ENCODE measurements at regions not wholly inside any gene's neighbourhood (a gene's known extent, or its start where the extent isn't known, plus 50 kb on each side); places are given as distances from the start of the nearest gene placed in this dataset.

DNA sequence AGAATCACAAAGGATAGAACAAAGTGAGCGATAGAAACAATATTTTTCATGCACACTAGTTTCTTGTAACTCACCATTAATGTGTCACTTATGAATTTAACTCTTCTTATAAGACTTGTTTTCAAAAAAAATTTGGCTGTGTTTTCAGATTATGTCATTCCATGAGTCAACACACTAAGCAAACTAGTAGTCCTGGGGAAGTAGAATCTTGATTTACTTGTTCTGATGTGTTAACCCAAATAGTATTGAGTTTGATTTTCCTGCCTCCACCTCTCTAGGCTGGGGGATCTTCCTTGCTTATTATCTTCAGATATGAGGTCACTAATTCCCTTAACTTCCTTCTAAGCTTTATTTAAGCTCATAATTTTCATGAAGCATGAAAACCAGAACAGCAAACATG, 151.0 kb upstream of the SEL1L start:
- no peaks in the 10 kb centered on the region for H3K27me3 ChIP-seq
- intact Hi-C loops (cut with DNase I): no loop called here
- no peaks in the 10 kb centered on the region for H3K4me1 ChIP-seq
- no peak overlapping the region for H3K27ac ChIP-seq
- DNase-seq (ENCODE audit: extremely low spot score in 2 of 2): no peak
- TF ChIP-seq, protein P1, sequence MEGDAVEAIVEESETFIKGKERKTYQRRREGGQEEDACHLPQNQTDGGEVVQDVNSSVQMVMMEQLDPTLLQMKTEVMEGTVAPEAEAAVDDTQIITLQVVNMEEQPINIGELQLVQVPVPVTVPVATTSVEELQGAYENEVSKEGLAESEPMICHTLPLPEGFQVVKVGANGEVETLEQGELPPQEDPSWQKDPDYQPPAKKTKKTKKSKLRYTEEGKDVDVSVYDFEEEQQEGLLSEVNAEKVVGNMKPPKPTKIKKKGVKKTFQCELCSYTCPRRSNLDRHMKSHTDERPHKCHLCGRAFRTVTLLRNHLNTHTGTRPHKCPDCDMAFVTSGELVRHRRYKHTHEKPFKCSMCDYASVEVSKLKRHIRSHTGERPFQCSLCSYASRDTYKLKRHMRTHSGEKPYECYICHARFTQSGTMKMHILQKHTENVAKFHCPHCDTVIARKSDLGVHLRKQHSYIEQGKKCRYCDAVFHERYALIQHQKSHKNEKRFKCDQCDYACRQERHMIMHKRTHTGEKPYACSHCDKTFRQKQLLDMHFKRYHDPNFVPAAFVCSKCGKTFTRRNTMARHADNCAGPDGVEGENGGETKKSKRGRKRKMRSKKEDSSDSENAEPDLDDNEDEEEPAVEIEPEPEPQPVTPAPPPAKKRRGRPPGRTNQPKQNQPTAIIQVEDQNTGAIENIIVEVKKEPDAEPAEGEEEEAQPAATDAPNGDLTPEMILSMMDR (IDR thresholded peaks at IDR 0.05): no peak
- TF ChIP-seq POLR2A (IDR thresholded peaks at IDR 0.05) (no peak), POLR2AphosphoS5 (IDR thresholded peaks at IDR 0.05; ENCODE audit: insufficient read depth in 1 of 2, low read depth in 1 of 2) (no peak)
- H3K4me3 ChIP-seq: no peak overlapping the region
- no peaks in the 10 kb centered on the region for H3K9me3 ChIP-seq
- no peaks in the 10 kb centered on the region for H3K36me3 ChIP-seq

DNA sequence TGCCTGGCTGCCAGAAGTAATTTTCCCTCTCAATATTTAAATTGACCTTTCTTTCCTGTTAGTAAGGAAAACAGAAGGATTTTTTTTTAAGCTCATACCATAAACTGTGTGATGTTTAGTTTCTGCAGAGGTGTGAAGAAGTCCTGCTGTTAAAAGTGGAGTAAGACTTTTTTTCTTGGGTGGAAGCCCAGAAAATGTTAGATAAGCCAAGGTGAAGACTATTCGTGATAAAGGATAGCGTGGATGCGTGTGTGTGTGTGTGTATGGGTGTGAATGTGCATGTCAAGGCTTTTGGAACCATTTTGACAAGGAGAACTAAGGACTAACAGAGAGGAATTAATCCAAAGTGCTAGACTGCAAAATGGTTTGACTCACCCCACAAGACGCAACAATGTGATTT, 152.9 kb upstream of the SEL1L start:
- no peaks in the 10 kb centered on the region for H3K4me1 ChIP-seq
- intact Hi-C loops (cut with DNase I): no loop called here
- no peaks in the 10 kb centered on the region for H3K36me3 ChIP-seq
- H3K27me3 ChIP-seq: no peaks in the 10 kb centered on the region
- DNase-seq (ENCODE audit: extremely low spot score in 2 of 2): no peak
- no peaks in the 10 kb centered on the region for H3K9me3 ChIP-seq
- H3K27ac ChIP-seq: no peak overlapping the region
- no peak overlapping the region for H3K4me3 ChIP-seq
- TF ChIP-seq POLR2A (IDR thresholded peaks at IDR 0.05): no peak
- TF ChIP-seq POLR2AphosphoS5 (IDR thresholded peaks at IDR 0.05; ENCODE audit: insufficient read depth in 1 of 2, low read depth in 1 of 2): no peak

DNA sequence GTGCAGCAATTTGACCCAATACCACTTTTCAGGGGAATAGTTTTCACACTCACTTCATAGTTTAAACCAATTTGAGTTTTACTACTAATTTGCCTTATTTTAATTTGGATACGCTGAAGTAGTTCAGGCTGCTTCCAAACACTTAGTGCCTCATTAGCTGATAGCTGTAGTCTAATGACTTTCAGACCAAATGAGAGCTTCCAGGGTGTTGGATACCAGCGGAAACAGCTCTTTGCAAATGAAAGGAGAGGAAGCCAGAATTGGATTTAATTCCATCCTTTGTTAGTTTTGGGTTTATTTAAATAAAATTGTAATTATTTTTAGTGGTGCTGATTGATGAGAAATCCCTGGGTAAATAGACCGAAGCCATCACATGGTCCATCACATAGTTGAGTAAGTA, 158.3 kb upstream of the SEL1L start:
- H3K4me1 ChIP-seq: no peaks in the 10 kb centered on the region
- intact Hi-C loops (cut with DNase I): no loop called here
- H3K36me3 ChIP-seq: no peaks in the 10 kb centered on the region
- DNase-seq (ENCODE audit: extremely low spot score in 2 of 2): no peak
- H3K27ac ChIP-seq: no peak overlapping the region
- TF ChIP-seq POLR2A (IDR thresholded peaks at IDR 0.05) (no peak), POLR2AphosphoS5 (IDR thresholded peaks at IDR 0.05; ENCODE audit: insufficient read depth in 1 of 2, low read depth in 1 of 2) (no peak)
- no peaks in the 10 kb centered on the region for H3K27me3 ChIP-seq
- no peaks in the 10 kb centered on the region for H3K9me3 ChIP-seq
- no peak overlapping the region for H3K4me3 ChIP-seq

DNA sequence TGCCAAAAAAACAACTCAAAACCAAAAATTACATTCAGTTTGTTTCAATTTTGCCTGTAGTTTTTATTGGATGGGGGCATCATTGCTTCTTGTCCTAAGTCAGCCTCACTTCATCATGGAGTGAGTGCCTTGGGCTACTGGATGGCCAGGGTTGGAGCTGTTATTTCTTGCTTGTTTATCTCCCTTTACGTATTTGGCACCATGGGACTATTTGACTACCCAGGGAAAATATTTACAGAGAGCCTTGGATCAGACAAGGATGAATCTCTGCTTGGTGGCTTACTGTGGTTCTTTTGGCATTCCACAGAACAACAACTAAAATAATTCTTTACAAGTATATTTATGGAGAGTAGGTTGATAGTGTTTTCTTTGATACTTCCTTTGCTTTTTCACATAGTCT, 160.8 kb upstream of the SEL1L start:
- intact Hi-C loops (cut with DNase I): no loop called here
- TF ChIP-seq POLR2AphosphoS5 (IDR thresholded peaks at IDR 0.05; ENCODE audit: insufficient read depth in 1 of 2, low read depth in 1 of 2) (no peak), POLR2A (IDR thresholded peaks at IDR 0.05) (no peak)
- TF ChIP-seq, protein P1 (IDR thresholded peaks at IDR 0.05): no peak
- Histone ChIP-seq H3K27me3 (no peaks in the 10 kb centered on the region), H3K36me3 (no peaks in the 10 kb centered on the region), H3K27ac (no peak overlapping the region), H3K4me1 (no peaks in the 10 kb centered on the region), H3K9me3 (no peaks in the 10 kb centered on the region), H3K4me3 (no peak overlapping the region)
- no peak for DNase-seq (ENCODE audit: extremely low spot score in 2 of 2)

DNA sequence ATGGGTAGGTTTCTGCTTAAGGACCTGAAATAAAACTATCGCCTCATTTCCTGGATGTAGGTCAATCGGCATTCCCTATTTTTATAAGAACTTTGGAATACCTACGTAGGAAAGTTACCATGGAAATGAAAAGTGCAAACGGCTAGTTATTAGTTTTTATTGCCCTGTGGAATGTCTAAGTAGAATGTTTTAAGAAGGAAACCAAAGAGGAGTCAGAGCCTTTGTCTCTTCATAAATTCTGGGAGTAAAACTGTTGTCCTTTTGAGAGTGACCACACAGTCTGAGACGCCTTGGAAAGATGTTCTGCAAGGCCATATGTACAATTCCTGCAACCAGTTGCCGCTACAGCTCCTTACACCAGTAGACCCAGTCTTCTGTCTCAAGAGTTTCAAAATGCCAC, 176.0 kb upstream of the SEL1L start:
- H3K27me3 ChIP-seq: no peaks in the 10 kb centered on the region
- no peak for TF ChIP-seq POLR2AphosphoS5 (IDR thresholded peaks at IDR 0.05; ENCODE audit: insufficient read depth in 1 of 2, low read depth in 1 of 2)
- no peak for TF ChIP-seq POLR2A (IDR thresholded peaks at IDR 0.05)
- TF ChIP-seq, protein P1 (IDR thresholded peaks at IDR 0.05): no peak
- intact Hi-C loops (cut with DNase I): no loop called here

DNA sequence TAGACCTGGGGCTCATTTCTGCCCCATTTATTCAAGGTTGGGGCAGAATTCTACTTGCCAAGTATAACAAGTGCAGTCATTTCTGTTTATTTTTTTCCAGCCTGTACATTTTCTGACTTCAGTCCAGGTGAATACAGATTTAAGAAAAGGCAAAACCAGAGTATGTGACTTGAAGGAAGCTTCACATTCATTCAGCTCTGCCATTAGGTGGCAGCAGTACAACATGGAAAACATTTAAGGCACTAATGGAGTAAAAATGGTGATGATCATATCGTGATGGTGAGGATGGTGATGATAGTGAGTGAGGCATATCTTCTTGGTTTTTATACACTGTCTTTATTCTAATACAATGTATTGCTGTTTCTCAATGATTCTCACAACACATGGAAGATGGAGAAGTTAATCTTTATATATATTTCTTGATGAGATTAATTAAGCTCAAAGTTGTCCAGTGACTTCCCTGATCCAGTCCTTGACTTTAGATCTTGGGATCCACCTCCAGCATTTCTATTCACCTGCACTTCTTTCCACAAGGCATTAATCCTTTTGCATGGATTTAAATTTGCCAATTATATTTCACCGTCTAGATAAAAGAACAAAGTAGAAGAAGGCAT, 176.7 kb upstream of the SEL1L start:
- intact Hi-C loops (cut with DNase I): no loop called here
- Histone ChIP-seq H3K27me3 (no peaks in the 10 kb centered on the region), H3K27ac (no peak overlapping the region), H3K9me3 (no peaks in the 10 kb centered on the region), H3K4me3 (no peak overlapping the region), H3K4me1 (no peaks in the 10 kb centered on the region), H3K36me3 (no peaks in the 10 kb centered on the region)
- no peak for DNase-seq (ENCODE audit: extremely low spot score in 2 of 2)
- no peak for TF ChIP-seq POLR2AphosphoS5 (IDR thresholded peaks at IDR 0.05; ENCODE audit: insufficient read depth in 1 of 2, low read depth in 1 of 2)

More for the DNA sequence above, 176.0 kb upstream of the SEL1L start:
- H3K36me3 ChIP-seq: no peaks in the 10 kb centered on the region
- no peak for DNase-seq (ENCODE audit: extremely low spot score in 2 of 2)
- H3K4me3 ChIP-seq: no peak overlapping the region
- H3K9me3 ChIP-seq: no peaks in the 10 kb centered on the region
- no peaks in the 10 kb centered on the region for H3K4me1 ChIP-seq
- no peak overlapping the region for H3K27ac ChIP-seq

All from vagina (tissue), 2 donors.